ENCODE measurements at regions not wholly inside any gene's neighbourhood (a gene's known extent, or its start where the extent isn't known, plus 50 kb on each side); places are given as distances from the start of the nearest gene placed in this dataset.

DNA sequence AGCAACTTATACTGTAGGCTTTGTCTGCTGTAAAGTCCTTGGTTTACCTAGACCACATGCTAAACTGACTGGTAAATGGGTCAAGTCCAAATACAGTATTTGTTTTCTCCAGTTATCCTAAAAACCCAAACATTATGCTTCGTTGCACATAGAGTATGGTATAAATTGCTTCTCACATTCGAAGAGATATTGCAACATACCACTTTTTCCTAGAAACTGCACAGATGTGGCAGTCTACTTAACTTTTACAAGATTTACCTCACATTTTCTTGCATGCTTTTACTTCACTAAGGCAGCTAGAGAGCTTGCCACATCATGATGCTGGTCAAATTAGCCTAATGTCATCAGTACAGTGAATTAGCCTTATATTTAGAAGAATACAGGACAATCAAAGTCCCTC, 66.0 kb upstream of the SCN7A start:
- Mint-ChIP-seq H3K4me1 (ENCODE audit: low read depth) (no peaks in the 10 kb centered on the region), H3K36me3 (ENCODE audit: insufficient read depth) (no peaks in the 10 kb centered on the region), H3K9me3 (ENCODE audit: low read depth) (no peaks in the 10 kb centered on the region), H3K4me3 (ENCODE audit: low read depth) (no peak overlapping the region), H3K27ac (no peak overlapping the region), H3K27me3 (no peaks in the 10 kb centered on the region)
- no peak for DNase-seq (ENCODE audit: low spot score, unreplicated experiment)
- TF ChIP-seq, protein P1, sequence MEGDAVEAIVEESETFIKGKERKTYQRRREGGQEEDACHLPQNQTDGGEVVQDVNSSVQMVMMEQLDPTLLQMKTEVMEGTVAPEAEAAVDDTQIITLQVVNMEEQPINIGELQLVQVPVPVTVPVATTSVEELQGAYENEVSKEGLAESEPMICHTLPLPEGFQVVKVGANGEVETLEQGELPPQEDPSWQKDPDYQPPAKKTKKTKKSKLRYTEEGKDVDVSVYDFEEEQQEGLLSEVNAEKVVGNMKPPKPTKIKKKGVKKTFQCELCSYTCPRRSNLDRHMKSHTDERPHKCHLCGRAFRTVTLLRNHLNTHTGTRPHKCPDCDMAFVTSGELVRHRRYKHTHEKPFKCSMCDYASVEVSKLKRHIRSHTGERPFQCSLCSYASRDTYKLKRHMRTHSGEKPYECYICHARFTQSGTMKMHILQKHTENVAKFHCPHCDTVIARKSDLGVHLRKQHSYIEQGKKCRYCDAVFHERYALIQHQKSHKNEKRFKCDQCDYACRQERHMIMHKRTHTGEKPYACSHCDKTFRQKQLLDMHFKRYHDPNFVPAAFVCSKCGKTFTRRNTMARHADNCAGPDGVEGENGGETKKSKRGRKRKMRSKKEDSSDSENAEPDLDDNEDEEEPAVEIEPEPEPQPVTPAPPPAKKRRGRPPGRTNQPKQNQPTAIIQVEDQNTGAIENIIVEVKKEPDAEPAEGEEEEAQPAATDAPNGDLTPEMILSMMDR (IDR thresholded peaks at IDR 0.05; ENCODE audit: unreplicated experiment): no peak

DNA sequence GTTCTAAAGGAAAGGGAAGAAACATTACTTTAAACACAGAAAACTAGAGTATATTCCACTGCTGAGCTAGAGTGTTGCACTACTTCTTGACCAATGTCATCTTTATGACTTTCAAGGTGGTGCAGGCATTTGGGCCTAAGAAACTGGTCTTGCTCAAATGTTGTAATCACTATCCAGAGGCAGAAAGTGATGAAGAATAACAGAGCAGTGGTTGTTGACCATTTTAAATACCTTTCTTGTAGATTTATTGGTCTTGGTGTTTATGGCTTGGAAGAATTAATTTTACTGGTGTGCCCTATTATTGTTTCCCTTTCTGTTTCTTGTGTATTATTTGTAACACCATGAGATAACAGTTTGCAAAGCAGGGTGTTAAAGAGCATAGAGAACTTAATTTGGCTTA, 56.9 kb upstream of the SCN7A start:
- no peak for DNase-seq (ENCODE audit: low spot score, unreplicated experiment)
- no peak overlapping the region for H3K27ac Mint-ChIP-seq
- peaks cover 6% of the 10 kb centered on the region for H3K36me3 Mint-ChIP-seq (ENCODE audit: insufficient read depth)
- H3K27me3 Mint-ChIP-seq: no peaks in the 10 kb centered on the region
- no peaks in the 10 kb centered on the region for H3K4me1 Mint-ChIP-seq (ENCODE audit: low read depth)
- peaks cover 15% of the 10 kb centered on the region for H3K9me3 Mint-ChIP-seq (ENCODE audit: low read depth)
- no peak overlapping the region for H3K4me3 Mint-ChIP-seq (ENCODE audit: low read depth)
- TF ChIP-seq, protein P1 (IDR thresholded peaks at IDR 0.05; ENCODE audit: unreplicated experiment): no peak

DNA sequence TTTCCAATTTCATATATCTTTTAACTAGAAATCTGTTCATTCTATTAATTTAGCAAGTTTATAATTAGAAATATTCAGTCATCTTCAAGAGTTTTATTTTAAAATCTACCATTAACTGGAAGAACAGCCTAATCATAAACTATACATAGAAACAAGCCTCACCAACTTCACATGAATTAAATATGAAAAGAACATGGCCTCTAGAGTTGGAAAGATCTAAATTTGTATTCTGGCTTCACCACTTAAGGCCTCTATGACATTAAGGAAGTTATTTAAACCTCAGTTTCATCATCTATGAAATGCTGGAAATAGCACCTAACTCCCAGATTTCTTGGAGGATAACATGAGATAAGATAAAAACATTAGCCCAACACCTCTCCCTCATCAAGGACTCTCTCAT, 51.4 kb upstream of the SCN7A start:
- H3K4me3 Mint-ChIP-seq (ENCODE audit: low read depth): no peak overlapping the region
- no peaks in the 10 kb centered on the region for H3K4me1 Mint-ChIP-seq (ENCODE audit: low read depth)
- TF ChIP-seq, protein P1 (IDR thresholded peaks at IDR 0.05; ENCODE audit: unreplicated experiment): no peak
- peaks cover 17% of the 10 kb centered on the region for H3K9me3 Mint-ChIP-seq (ENCODE audit: low read depth)
- no peak for DNase-seq (ENCODE audit: low spot score, unreplicated experiment)
- peaks cover 7% of the 10 kb centered on the region for H3K36me3 Mint-ChIP-seq (ENCODE audit: insufficient read depth)
- H3K27ac Mint-ChIP-seq: no peak overlapping the region
- no peaks in the 10 kb centered on the region for H3K27me3 Mint-ChIP-seq

Data from progenitor cell of endocrine pancreas (in vitro differentiated cells).